HCT116 (cell line): ENCODE measurements at regions not wholly inside any gene's neighbourhood (a gene's known extent, or its start where the extent isn't known, plus 50 kb on each side); places are given as distances from the start of the nearest gene placed in this dataset.

Experiments used
- ATAC-seq: fragments of 200-7000 bp; cut with Tn5 transposase; 2 replicates; pipeline ENCODE4 v1.9.1; 2020; ENCODE audit warnings: mild to moderate bottlenecking, moderate library complexity
- BruUV-seq: library from RNA; stranded (reverse); fragments of 400-500 nt; replicated peaks from 2 replicates; lab custom pipeline; 2021; lab: Mats Ljungman, UMichigan
- CTCF ChIA-PET: fragments of 300-600 bp; sonication (Branson Sonifier 250); formaldehyde crosslinking; loops from one replicate; lab custom pipeline; 2021; ENCODE audit warnings: antibody characterized with exemption; lab: Charles Lee
- POLR2A ChIA-PET: fragments of 300-600, 350-600 bp; sonication (Branson Sonifier 250); formaldehyde crosslinking; loops from one replicate; lab custom pipeline; 2021; ENCODE audit warnings: antibody characterized with exemption; lab: Charles Lee
- RAD21 ChIA-PET, 2 experiments: fragments of 300-600 bp; sonication (Branson Sonifier 250); formaldehyde crosslinking; loops; one replicate each; lab custom pipeline; 2023; ENCODE audit warnings: low total read pairs in 2 of 2; ENCODE audit not compliant: uncharacterized antibody in 2 of 2, unreplicated experiment in 2 of 2, low non-redundant PET in 1 of 2; lab: Charles Lee
- DNase-seq: peaks from one replicate; pipeline ENCODE4 v3.0.0-alpha.2; 2010; ENCODE audit warnings: low read depth, low spot score
- H2AFZ ChIP-seq: fragments of 200-600 bp; shearing (Covaris generic), sonication (generic); 2 replicates; pipeline ENCODE4 v1.6.1; 2017; ENCODE audit warnings: low read depth, mixed run types, mixed read lengths, antibody characterized with exemption, low read length; ENCODE audit not compliant: poor library complexity, severe bottlenecking
- H3K27ac ChIP-seq: 2 replicates; pipeline ENCODE4 v1.5.1; 2012; ENCODE audit warnings: low read depth, low read length
- H3K27me3 ChIP-seq: fragments of 200-600 bp; sonication (generic); 2 replicates; pipeline ENCODE4 v1.6.1; 2016; ENCODE audit warnings: mixed run types, low read length, mixed read lengths; ENCODE audit not compliant: insufficient read depth
- H3K36me3 ChIP-seq, 2 experiments: fragments of 200-500 bp in 1 of 2; fragments of 200-600 bp in 1 of 2; sonication (Bioruptor generic) in 1 of 2; sonication (generic) in 1 of 2; 2 replicates each; pipeline versions ENCODE4 v1.5.1 to v1.6.1; 2014 to 2016; ENCODE audit warnings: low read length in 2 of 2, inconsistent platforms in 1 of 2, mixed read lengths in 1 of 2, mixed run types in 1 of 2; ENCODE audit not compliant: insufficient read depth in 2 of 2, control insufficient read depth in 1 of 2
- H3K4me1 ChIP-seq, 2 experiments: fragments of 200-600 bp in 1 of 2; sonication (generic) in 1 of 2; 2 replicates each; pipeline versions ENCODE4 v1.5.1 to v1.6.1; 2012 to 2017; ENCODE audit warnings: low read length in 2 of 2, inconsistent platforms in 1 of 2, mild to moderate bottlenecking in 1 of 2, mixed read lengths in 1 of 2, mixed run types in 1 of 2, moderate library complexity in 1 of 2; ENCODE audit not compliant: insufficient read depth in 2 of 2, control insufficient read depth in 1 of 2
- H3K4me2 ChIP-seq: fragments of 200-600 bp; sonication (generic); 2 replicates; pipeline ENCODE4 v1.6.1; 2017; ENCODE audit warnings: mixed run types, low read length, mixed read lengths
- H3K4me3 ChIP-seq, 2 experiments: fragments of 200-600 bp in 1 of 2; sonication (generic) in 1 of 2; replicated peaks in 1 of 2; 2 replicates each; pipeline ENCODE4 v1.5.1; 2011 to 2016; ENCODE audit warnings: low read length in 2 of 2, control low read depth in 1 of 2, low read depth in 1 of 2, mild to moderate bottlenecking in 1 of 2, mixed read lengths in 1 of 2, mixed run types in 1 of 2
- H3K79me2 ChIP-seq: fragments of 200-600 bp; sonication (generic); 2 replicates; pipeline ENCODE4 v1.6.1; 2017; ENCODE audit warnings: mild to moderate bottlenecking, mixed run types, low read length, moderate library complexity, mixed read lengths; ENCODE audit not compliant: insufficient read depth
- H3K9ac ChIP-seq: fragments of 200-600 bp; sonication (generic); 2 replicates; pipeline ENCODE4 v1.6.1; 2016; ENCODE audit warnings: low read length, mixed read lengths
- H3K9me2 ChIP-seq: fragments of 200-600 bp; sonication (generic), shearing (Covaris generic); 2 replicates; pipeline ENCODE4 v1.6.1; 2017; ENCODE audit warnings: mixed run types, mild to moderate bottlenecking, moderate library complexity; ENCODE audit not compliant: insufficient read depth
- H3K9me3 ChIP-seq, 2 experiments: fragments of 200-500 bp in 1 of 2; fragments of 200-600 bp in 1 of 2; sonication (Bioruptor generic) in 1 of 2; sonication (generic) in 1 of 2; 2 replicates each; pipeline ENCODE4 v1.6.1; 2014 to 2017; ENCODE audit warnings: low read length in 2 of 2, mixed read lengths in 2 of 2, inconsistent platforms in 1 of 2, low read depth in 1 of 2, mild to moderate bottlenecking in 1 of 2, mixed run types in 1 of 2, moderate library complexity in 1 of 2; ENCODE audit not compliant: control insufficient read depth in 1 of 2, insufficient read depth in 1 of 2
- H4K20me1 ChIP-seq: fragments of 200-600 bp; sonication (generic), shearing (Covaris generic); 2 replicates; pipeline ENCODE4 v1.6.1; 2017; ENCODE audit warnings: mixed run types, mild to moderate bottlenecking, moderate library complexity; ENCODE audit not compliant: insufficient read depth
- ATF3 ChIP-seq: IDR thresholded peaks from 2 replicates; pipeline ENCODE4 v1.6.1; 2012
- CBX3 ChIP-seq: IDR thresholded peaks from 2 replicates; pipeline ENCODE4 v1.6.1; 2012; ENCODE audit warnings: low read depth
- EGR1 ChIP-seq: IDR thresholded peaks from 2 replicates; pipeline ENCODE4 v1.6.1; 2012; ENCODE audit warnings: low read depth
- EZH2 ChIP-seq: fragments of 200-600 bp; sonication (generic); IDR thresholded peaks from 2 replicates; pipeline ENCODE4 v1.6.1; 2017; ENCODE audit warnings: antibody characterized with exemption, mixed run types
- EZH2phosphoT487 ChIP-seq: fragments of 200-600 bp; IDR thresholded peaks from 2 replicates; pipeline ENCODE4 v1.6.1; 2018; ENCODE audit warnings: antibody characterized with exemption, borderline replicate concordance
- JUND ChIP-seq: IDR thresholded peaks from 2 replicates; pipeline ENCODE4 v1.6.1; 2012
- POLR2AphosphoS5 ChIP-seq: IDR thresholded peaks from 2 replicates; pipeline ENCODE4 v1.6.1; 2011; ENCODE audit warnings: mild to moderate bottlenecking, low read depth, low read length, moderate library complexity
- RAD21 ChIP-seq: IDR thresholded peaks from 2 replicates; pipeline ENCODE4 v1.6.1; 2012; ENCODE audit warnings: low read depth, mild to moderate bottlenecking
- SP1 ChIP-seq: IDR thresholded peaks from 2 replicates; pipeline ENCODE4 v1.6.1; 2012; ENCODE audit warnings: low read depth
- SRF ChIP-seq: IDR thresholded peaks from 2 replicates; pipeline ENCODE4 v1.6.1; 2012; ENCODE audit warnings: low read depth
- ZFX ChIP-seq: fragments of 450-650 bp; IDR thresholded peaks from 2 replicates; pipeline ENCODE4 v1.6.1; 2017
- ZNF274 ChIP-seq: fragments of 200-500 bp; sonication (Bioruptor generic); IDR thresholded peaks from 2 replicates; pipeline ENCODE4 v1.6.1; 2014; ENCODE audit warnings: mild to moderate bottlenecking, low read depth, low read length, inconsistent platforms
- intact Hi-C: fragments of 100-400 bp; cut with micrococcal nuclease; formaldehyde crosslinking; loops from 2 replicates; pipeline ENCODE4 v1.10.0; 2022
- TF ChIP-seq, protein P1 (sequence below): IDR thresholded peaks from 2 replicates; pipeline ENCODE4 v1.6.1; 2012; ENCODE audit warnings: low read depth

DNA sequence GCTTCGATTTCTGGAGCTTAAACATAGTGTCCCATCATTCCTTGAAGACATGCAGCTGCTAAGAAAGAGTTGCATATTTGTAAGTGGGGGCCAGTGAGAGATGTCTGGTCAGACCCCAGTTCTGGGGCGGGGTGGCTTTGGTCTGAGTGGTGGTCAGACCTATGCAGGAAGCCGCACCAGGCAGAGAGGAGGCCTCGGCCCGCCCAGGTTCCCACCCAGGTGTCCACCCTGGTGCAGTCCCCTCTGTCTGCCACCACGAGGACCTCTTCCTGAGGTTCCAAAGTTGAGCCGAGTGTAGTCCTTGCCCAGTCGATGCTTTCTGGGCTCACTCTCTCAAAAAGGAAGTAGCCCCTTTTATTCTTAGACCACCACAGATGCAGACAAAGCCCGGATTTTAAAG lies 122.6 kb upstream of the DLG1 start (continued):
- TF ChIP-seq, protein P1, sequence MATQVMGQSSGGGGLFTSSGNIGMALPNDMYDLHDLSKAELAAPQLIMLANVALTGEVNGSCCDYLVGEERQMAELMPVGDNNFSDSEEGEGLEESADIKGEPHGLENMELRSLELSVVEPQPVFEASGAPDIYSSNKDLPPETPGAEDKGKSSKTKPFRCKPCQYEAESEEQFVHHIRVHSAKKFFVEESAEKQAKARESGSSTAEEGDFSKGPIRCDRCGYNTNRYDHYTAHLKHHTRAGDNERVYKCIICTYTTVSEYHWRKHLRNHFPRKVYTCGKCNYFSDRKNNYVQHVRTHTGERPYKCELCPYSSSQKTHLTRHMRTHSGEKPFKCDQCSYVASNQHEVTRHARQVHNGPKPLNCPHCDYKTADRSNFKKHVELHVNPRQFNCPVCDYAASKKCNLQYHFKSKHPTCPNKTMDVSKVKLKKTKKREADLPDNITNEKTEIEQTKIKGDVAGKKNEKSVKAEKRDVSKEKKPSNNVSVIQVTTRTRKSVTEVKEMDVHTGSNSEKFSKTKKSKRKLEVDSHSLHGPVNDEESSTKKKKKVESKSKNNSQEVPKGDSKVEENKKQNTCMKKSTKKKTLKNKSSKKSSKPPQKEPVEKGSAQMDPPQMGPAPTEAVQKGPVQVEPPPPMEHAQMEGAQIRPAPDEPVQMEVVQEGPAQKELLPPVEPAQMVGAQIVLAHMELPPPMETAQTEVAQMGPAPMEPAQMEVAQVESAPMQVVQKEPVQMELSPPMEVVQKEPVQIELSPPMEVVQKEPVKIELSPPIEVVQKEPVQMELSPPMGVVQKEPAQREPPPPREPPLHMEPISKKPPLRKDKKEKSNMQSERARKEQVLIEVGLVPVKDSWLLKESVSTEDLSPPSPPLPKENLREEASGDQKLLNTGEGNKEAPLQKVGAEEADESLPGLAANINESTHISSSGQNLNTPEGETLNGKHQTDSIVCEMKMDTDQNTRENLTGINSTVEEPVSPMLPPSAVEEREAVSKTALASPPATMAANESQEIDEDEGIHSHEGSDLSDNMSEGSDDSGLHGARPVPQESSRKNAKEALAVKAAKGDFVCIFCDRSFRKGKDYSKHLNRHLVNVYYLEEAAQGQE: no peak
- TF ChIP-seq ATF3 (no peak), EZH2phosphoT487 (no peak), ZNF274 (no peak)

- Histone ChIP-seq H3K4me3 (no peak overlapping the region), H2AFZ (no peak overlapping the region), H3K27ac (no peak overlapping the region), H3K9me2 (no peaks in the 10 kb centered on the region), H3K9ac (no peak overlapping the region), H4K20me1 (no peaks in the 10 kb centered on the region), H3K4me2 (no peak overlapping the region), H3K4me1 (peaks cover 17 to 24% of the 10 kb centered on the region in 2 experiments), H3K79me2 (no peaks in the 10 kb centered on the region), H3K27me3 (no peaks in the 10 kb centered on the region), H3K9me3 (no peaks in the 10 kb centered on the region), H3K36me3 (no peaks in the 10 kb centered on the region)
- BruUV-seq: no TSS peak
- ATAC-seq (no peak), DNase-seq (no peak)
- ChIA-PET POLR2A (no interaction called here), RAD21 (interaction anchor here in 1 of 2 experiments (0.6 kb wide), 1 partner anchor 1976 kb away, joined by 4 read pairs; no protein-coding TSS in a partner anchor), CTCF (no interaction called here)
- TF ChIP-seq SP1 (no peak), JUND (no peak), EZH2 (no peak), CBX3 (no peak), POLR2AphosphoS5 (no peak), ZFX (no peak), RAD21 (no peak), ZNF274 (no peak), EGR1 (no peak), SRF (no peak)
- intact Hi-C loops: no loop called here
These were observed 122.2 kb upstream of the DLG1 start for GRCh38 chr3:197420566-197420965.
